ENCODE measurements at regions not wholly inside any gene's neighbourhood (a gene's known extent, or its start where the extent isn't known, plus 50 kb on each side); places are given as distances from the start of the nearest gene placed in this dataset.

DNA sequence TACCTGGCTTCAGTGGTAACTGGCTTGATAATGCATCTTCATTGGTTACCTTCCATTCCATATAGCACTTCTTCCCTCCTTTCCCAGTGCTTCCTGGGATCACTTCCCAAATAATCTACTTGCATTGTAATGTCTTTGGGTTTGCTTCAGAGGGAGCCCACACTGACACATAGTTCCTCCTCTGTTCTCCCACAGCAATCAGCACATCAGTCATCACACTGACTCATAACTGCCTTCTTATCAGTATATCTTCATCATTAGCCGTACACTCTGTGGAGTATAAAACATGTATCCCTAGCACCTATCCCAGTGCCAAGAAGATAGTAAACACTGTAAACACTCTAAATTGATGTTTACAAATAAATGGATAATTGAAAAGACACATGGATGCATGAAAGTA lies 91.4 kb upstream of the SCN10A start (continued):
- TF ChIP-seq, protein P1, sequence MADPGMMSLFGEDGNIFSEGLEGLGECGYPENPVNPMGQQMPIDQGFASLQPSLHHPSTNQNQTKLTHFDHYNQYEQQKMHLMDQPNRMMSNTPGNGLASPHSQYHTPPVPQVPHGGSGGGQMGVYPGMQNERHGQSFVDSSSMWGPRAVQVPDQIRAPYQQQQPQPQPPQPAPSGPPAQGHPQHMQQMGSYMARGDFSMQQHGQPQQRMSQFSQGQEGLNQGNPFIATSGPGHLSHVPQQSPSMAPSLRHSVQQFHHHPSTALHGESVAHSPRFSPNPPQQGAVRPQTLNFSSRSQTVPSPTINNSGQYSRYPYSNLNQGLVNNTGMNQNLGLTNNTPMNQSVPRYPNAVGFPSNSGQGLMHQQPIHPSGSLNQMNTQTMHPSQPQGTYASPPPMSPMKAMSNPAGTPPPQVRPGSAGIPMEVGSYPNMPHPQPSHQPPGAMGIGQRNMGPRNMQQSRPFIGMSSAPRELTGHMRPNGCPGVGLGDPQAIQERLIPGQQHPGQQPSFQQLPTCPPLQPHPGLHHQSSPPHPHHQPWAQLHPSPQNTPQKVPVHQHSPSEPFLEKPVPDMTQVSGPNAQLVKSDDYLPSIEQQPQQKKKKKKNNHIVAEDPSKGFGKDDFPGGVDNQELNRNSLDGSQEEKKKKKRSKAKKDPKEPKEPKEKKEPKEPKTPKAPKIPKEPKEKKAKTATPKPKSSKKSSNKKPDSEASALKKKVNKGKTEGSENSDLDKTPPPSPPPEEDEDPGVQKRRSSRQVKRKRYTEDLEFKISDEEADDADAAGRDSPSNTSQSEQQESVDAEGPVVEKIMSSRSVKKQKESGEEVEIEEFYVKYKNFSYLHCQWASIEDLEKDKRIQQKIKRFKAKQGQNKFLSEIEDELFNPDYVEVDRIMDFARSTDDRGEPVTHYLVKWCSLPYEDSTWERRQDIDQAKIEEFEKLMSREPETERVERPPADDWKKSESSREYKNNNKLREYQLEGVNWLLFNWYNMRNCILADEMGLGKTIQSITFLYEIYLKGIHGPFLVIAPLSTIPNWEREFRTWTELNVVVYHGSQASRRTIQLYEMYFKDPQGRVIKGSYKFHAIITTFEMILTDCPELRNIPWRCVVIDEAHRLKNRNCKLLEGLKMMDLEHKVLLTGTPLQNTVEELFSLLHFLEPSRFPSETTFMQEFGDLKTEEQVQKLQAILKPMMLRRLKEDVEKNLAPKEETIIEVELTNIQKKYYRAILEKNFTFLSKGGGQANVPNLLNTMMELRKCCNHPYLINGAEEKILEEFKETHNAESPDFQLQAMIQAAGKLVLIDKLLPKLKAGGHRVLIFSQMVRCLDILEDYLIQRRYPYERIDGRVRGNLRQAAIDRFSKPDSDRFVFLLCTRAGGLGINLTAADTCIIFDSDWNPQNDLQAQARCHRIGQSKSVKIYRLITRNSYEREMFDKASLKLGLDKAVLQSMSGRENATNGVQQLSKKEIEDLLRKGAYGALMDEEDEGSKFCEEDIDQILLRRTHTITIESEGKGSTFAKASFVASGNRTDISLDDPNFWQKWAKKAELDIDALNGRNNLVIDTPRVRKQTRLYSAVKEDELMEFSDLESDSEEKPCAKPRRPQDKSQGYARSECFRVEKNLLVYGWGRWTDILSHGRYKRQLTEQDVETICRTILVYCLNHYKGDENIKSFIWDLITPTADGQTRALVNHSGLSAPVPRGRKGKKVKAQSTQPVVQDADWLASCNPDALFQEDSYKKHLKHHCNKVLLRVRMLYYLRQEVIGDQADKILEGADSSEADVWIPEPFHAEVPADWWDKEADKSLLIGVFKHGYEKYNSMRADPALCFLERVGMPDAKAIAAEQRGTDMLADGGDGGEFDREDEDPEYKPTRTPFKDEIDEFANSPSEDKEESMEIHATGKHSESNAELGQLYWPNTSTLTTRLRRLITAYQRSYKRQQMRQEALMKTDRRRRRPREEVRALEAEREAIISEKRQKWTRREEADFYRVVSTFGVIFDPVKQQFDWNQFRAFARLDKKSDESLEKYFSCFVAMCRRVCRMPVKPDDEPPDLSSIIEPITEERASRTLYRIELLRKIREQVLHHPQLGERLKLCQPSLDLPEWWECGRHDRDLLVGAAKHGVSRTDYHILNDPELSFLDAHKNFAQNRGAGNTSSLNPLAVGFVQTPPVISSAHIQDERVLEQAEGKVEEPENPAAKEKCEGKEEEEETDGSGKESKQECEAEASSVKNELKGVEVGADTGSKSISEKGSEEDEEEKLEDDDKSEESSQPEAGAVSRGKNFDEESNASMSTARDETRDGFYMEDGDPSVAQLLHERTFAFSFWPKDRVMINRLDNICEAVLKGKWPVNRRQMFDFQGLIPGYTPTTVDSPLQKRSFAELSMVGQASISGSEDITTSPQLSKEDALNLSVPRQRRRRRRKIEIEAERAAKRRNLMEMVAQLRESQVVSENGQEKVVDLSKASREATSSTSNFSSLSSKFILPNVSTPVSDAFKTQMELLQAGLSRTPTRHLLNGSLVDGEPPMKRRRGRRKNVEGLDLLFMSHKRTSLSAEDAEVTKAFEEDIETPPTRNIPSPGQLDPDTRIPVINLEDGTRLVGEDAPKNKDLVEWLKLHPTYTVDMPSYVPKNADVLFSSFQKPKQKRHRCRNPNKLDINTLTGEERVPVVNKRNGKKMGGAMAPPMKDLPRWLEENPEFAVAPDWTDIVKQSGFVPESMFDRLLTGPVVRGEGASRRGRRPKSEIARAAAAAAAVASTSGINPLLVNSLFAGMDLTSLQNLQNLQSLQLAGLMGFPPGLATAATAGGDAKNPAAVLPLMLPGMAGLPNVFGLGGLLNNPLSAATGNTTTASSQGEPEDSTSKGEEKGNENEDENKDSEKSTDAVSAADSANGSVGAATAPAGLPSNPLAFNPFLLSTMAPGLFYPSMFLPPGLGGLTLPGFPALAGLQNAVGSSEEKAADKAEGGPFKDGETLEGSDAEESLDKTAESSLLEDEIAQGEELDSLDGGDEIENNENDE (IDR thresholded peaks at IDR 0.05; ENCODE audit: insufficient replicate concordance, low read length): no peak

All from H1 (cell line).